ENCODE measurements at regions not wholly inside any gene's neighbourhood (a gene's known extent, or its start where the extent isn't known, plus 50 kb on each side); places are given as distances from the start of the nearest gene placed in this dataset.

DNA sequence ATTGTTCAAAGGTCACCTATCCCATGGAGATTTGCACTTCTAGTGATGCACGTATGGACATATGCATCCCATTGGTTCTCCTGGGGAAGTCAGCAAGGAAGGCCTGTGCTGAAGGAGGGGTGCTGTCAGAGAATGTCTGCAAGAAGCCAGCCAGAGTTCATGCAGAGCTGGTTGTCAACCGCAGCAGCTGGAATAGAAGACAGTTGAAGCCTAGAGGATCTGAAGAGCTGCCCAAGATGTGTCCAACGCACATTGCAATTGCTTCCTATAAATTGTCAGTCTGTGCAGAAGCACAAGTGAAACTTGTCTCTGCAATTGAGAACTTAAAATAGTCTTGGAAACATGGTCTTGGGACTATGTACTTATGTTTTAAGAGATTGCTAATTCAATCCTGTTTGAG is 82.1 kb upstream of the CNTNAP4 start:
- TF ChIP-seq CTCF (IDR thresholded peaks at IDR 0.05) (no peak), POLR2A (IDR thresholded peaks at IDR 0.05) (no peak), EP300 (IDR thresholded peaks at IDR 0.05) (no peak)
